BLaER1 (cell line): ENCODE measurements at regions not wholly inside any gene's neighbourhood (a gene's known extent, or its start where the extent isn't known, plus 50 kb on each side); places are given as distances from the start of the nearest gene placed in this dataset.

ENCODE experiments used
- H3K27ac ChIP-seq: shearing (Covaris generic); formaldehyde crosslinking; 2 replicates; pipeline ENCODE4 v1.8.1; 2022
- H3K27me3 ChIP-seq: shearing (Covaris generic); formaldehyde crosslinking; 2 replicates; pipeline ENCODE4 v1.8.1; 2022
- H3K36me3 ChIP-seq: shearing (Covaris generic); formaldehyde crosslinking; 2 replicates; pipeline ENCODE4 v1.8.1; 2022
- H3K4me1 ChIP-seq: shearing (Covaris generic); formaldehyde crosslinking; 2 replicates; pipeline ENCODE4 v1.8.1; 2022
- H3K4me2 ChIP-seq: shearing (Covaris generic); formaldehyde crosslinking; 2 replicates; pipeline ENCODE4 v1.8.1; 2022
- H3K4me3 ChIP-seq: shearing (Covaris generic); formaldehyde crosslinking; 2 replicates; pipeline ENCODE4 v1.8.1; 2022
- H3K9ac ChIP-seq: shearing (Covaris generic); formaldehyde crosslinking; 2 replicates; pipeline ENCODE4 v1.8.1; 2022
- H3K9me3 ChIP-seq: shearing (Covaris generic); formaldehyde crosslinking; 2 replicates; pipeline ENCODE4 v1.8.1; 2022
- H4K20me1 ChIP-seq: shearing (Covaris generic); formaldehyde crosslinking; 2 replicates; pipeline ENCODE4 v1.8.1; 2022
- Cebpa-rat ChIP-seq: shearing (Covaris generic); IDR thresholded peaks from 2 replicates; pipeline ENCODE4 v1.8.1; 2022

DNA sequence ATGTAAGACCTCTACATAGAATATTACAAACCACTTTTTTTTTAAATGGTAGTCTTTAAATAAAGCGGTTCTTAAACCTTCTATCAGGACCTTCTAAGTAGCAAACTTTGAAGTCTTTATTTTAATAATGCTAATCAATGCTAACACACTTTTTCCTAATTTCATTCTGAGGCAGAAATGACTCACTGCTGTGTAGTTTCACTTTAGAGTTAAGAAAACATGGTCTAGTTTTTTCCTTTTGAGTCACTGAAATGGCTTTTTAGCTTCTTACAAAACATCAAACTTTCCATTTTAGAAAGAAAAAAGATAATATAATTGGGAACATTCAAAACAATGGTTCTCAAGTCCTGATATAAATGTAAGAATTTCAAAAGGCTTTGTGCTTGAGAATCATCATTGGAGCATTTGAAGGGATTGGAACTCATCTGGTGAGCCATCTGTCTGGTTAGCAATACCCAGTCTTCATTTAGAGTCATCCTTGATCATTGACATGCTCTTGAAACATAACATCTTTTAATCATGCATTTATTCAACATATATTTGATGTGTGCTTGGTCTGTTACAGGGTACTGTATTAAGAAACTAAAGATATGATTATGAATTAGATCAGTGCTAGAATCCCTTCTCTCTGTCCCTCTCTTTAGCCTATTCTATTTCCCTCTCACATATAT, 258.3 kb upstream of the MON1B start:
- no peaks in the 10 kb centered on the region for H3K27me3 ChIP-seq
- H3K36me3 ChIP-seq: no peaks in the 10 kb centered on the region
- H3K9me3 ChIP-seq: no peaks in the 10 kb centered on the region
- H3K9ac ChIP-seq: no peak overlapping the region
- no peaks in the 10 kb centered on the region for H3K4me1 ChIP-seq
- TF ChIP-seq Cebpa-rat: no peak
- no peaks in the 10 kb centered on the region for H4K20me1 ChIP-seq
- H3K4me3 ChIP-seq: no peak overlapping the region
- no peak overlapping the region for H3K27ac ChIP-seq
- no peak overlapping the region for H3K4me2 ChIP-seq

DNA sequence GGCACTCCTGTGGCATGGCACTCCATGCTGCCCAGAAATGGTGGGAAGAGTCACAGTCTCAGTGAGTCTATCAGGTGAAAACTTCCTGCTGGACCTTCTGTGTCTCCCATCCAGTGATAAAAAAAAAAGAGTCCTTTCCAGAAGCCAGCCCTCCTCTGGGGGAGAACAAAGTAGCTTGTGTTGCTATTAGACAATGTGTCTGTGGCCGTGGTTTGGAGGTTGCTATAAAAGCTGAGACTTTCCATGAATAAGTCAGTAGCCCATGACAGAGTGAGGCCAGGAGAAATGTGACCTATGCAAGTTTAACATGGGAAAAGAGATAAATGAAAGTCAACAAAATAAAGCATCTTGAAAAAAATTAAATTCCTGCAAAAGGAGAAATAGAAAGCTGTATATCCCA, 250.7 kb upstream of the MON1B start:
- H3K4me1 ChIP-seq: no peaks in the 10 kb centered on the region
- no peak overlapping the region for H3K9ac ChIP-seq
- no peak overlapping the region for H3K4me3 ChIP-seq
- H3K27ac ChIP-seq: no peak overlapping the region
- no peaks in the 10 kb centered on the region for H3K9me3 ChIP-seq
- no peak for TF ChIP-seq Cebpa-rat
- H3K27me3 ChIP-seq: no peaks in the 10 kb centered on the region
- no peak overlapping the region for H3K4me2 ChIP-seq
- no peaks in the 10 kb centered on the region for H4K20me1 ChIP-seq
- no peaks in the 10 kb centered on the region for H3K36me3 ChIP-seq

DNA sequence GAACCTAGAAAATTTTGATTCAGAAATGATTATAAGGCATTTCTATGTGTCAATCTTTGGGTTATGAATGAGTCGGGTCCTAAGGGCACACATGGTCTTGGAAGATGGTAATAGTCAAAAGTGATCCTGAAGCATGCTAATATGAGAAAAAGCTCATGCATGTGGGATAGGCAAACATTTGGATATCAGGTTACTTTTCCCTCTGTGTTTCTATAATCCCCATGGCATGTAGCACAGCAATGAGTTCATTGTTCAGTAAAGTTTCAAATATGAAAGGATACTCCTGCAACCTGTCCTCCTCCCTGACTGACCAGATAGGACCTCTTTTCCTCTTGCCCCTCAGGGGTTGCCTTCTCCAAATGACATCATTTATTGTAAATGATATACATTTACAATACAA, 249.9 kb upstream of the MON1B start:
- no peaks in the 10 kb centered on the region for H3K36me3 ChIP-seq
- H3K4me3 ChIP-seq: no peak overlapping the region
- H3K9ac ChIP-seq: no peak overlapping the region
- H3K27ac ChIP-seq: no peak overlapping the region
- H3K4me1 ChIP-seq: no peaks in the 10 kb centered on the region
- H4K20me1 ChIP-seq: no peaks in the 10 kb centered on the region
- H3K9me3 ChIP-seq: no peaks in the 10 kb centered on the region
- no peaks in the 10 kb centered on the region for H3K27me3 ChIP-seq
- no peak overlapping the region for H3K4me2 ChIP-seq
- TF ChIP-seq Cebpa-rat: no peak

DNA sequence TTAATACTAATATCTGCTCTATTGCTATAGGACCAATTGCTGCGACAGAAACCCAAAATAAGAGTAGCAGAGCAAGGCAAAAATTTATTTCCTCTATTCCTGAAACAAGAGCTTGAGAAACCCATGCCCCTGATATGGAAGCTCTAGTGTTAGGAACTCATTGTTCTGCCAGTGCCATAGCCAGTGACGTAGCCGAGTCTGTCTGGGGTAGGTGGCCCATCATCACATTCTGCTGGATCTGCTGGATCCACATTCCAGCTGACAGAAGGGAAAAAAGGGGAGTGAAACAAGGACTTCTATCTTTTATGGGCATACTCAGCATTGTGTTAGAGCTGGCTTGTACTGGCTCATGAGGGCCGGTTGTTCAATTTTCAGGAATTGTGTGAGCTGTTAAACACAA, 248.9 kb upstream of the MON1B start:
- H3K27me3 ChIP-seq: no peaks in the 10 kb centered on the region

DNA sequence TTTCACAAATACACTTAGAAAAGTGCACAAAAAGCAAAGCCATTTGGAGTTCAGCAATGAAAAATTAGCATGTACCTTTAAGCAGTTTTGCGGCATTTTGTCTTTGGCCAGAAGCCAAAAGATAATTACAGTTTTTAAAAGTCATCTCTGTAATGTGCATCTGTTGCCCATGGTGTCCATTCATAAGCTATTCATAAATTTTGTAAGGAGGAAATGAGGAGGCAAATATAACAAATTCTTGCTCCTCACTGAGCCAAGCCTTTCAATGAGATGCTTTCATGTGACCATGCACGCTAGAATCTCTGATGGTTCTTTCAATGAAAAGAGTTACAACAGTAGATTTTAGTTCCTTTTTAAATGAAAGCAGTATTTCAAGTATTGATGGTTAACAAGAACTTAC, 247.1 kb upstream of the MON1B start:
- no peak overlapping the region for H3K4me2 ChIP-seq
- no peaks in the 10 kb centered on the region for H3K4me1 ChIP-seq
- no peak overlapping the region for H3K27ac ChIP-seq
- TF ChIP-seq Cebpa-rat: no peak
- no peaks in the 10 kb centered on the region for H4K20me1 ChIP-seq
- H3K4me3 ChIP-seq: no peak overlapping the region
- no peak overlapping the region for H3K9ac ChIP-seq
- H3K9me3 ChIP-seq: no peaks in the 10 kb centered on the region
- H3K27me3 ChIP-seq: no peaks in the 10 kb centered on the region
- H3K36me3 ChIP-seq: no peaks in the 10 kb centered on the region

More for the DNA sequence above, 248.9 kb upstream of the MON1B start:
- H3K4me2 ChIP-seq: no peak overlapping the region
- no peaks in the 10 kb centered on the region for H3K36me3 ChIP-seq
- no peak overlapping the region for H3K27ac ChIP-seq
- no peaks in the 10 kb centered on the region for H3K9me3 ChIP-seq
- TF ChIP-seq Cebpa-rat: no peak
- H3K4me3 ChIP-seq: no peak overlapping the region
- no peak overlapping the region for H3K9ac ChIP-seq
- no peaks in the 10 kb centered on the region for H4K20me1 ChIP-seq
- H3K4me1 ChIP-seq: no peaks in the 10 kb centered on the region

DNA sequence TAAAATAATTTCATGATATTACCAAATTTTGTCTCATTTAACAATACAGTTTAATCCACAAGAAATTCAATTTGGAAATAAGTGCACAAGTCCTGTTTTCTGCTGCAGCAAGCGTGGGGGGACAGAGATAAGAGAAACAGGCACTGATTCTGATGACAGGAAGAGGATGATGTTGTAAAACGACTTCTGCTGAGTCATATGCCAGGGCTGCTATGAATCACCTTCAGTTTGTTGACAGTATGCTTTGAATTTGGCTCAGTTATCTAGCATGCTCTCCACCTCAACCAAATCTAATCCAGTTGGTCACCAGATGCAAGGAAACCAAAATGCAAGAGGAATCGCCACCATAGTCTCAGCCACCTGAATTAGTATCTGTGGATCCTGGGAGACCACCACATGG, 244.1 kb upstream of the MON1B start:
- H3K27ac ChIP-seq: no peak overlapping the region
- H3K9me3 ChIP-seq: no peaks in the 10 kb centered on the region
- H3K27me3 ChIP-seq: no peaks in the 10 kb centered on the region
- H3K4me2 ChIP-seq: no peak overlapping the region
- no peak overlapping the region for H3K4me3 ChIP-seq
- H4K20me1 ChIP-seq: no peaks in the 10 kb centered on the region
- no peaks in the 10 kb centered on the region for H3K4me1 ChIP-seq
- no peak for TF ChIP-seq Cebpa-rat
- no peak overlapping the region for H3K9ac ChIP-seq
- H3K36me3 ChIP-seq: no peaks in the 10 kb centered on the region

DNA sequence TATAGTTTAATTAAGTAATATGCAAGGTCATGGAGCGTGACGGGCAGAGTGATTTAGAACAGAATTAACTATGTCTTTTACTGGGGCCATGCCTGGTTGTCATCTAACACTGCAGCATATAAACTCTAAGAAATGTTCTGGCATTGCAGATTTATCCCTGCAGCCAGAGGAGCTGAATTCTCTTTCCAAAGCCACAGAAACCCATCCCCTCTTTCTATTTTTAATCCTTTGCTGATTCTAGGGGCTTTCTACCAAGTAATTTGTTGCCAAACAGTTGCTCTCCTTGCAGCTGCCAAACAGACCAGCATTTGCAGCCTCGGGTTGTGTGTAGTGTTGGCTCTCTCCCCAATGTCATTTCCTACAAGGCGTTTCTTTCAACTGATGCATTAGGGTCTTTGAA, 243.2 kb upstream of the MON1B start:
- H3K4me3 ChIP-seq: no peak overlapping the region
- no peaks in the 10 kb centered on the region for H3K27me3 ChIP-seq
- no peak overlapping the region for H3K4me2 ChIP-seq
- H4K20me1 ChIP-seq: no peaks in the 10 kb centered on the region
- no peaks in the 10 kb centered on the region for H3K36me3 ChIP-seq
- no peak overlapping the region for H3K9ac ChIP-seq
- TF ChIP-seq Cebpa-rat: no peak
- H3K4me1 ChIP-seq: no peaks in the 10 kb centered on the region
- no peaks in the 10 kb centered on the region for H3K9me3 ChIP-seq
- no peak overlapping the region for H3K27ac ChIP-seq

DNA sequence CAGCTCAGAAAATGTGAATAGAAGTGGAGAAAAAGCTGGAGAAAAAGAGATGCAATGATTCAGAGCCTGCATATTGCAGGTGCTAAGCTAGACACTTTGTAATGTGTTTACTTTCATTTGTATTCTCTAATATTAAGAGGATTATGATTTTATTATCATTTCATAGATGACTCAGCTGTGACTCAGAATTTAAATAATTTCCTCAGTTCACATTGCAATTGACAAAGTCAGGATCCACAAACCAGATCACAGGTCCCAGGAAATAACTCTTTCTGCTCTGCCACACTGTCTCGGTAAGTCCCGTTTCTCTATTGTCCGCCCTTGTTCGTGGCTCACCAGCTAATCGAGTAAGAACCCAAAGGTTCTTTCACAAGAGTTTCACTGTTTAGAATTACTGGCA, 235.4 kb upstream of the MON1B start:
- Histone ChIP-seq H4K20me1 (no peaks in the 10 kb centered on the region), H3K36me3 (no peaks in the 10 kb centered on the region), H3K27ac (no peak overlapping the region), H3K27me3 (no peaks in the 10 kb centered on the region), H3K4me2 (no peak overlapping the region), H3K4me1 (no peaks in the 10 kb centered on the region), H3K9ac (no peak overlapping the region), H3K4me3 (no peak overlapping the region), H3K9me3 (peaks cover 12% of the 10 kb centered on the region; the same call in 1 of the 2 replicates)
- no peak for TF ChIP-seq Cebpa-rat

DNA sequence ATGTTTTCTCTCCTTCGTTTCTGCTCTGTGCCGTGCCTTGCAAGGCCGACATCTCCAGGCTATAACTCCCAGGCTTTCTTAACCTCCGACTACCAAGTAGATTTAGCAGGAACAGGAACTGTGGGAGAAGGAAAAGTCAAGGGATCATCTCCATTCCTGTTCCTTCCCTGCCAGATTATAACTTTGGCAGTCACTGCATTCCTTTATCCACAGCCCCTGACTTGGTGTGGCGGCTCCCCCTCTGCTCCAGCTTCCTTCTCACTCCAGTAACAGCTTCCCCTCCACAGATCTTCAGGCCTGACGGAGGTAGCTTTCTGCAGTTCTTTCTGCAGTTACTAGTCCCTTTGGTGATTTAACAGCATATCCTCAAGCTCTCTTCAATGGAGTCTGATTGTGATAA, 234.6 kb upstream of the MON1B start:
- no peaks in the 10 kb centered on the region for H3K4me1 ChIP-seq
- H3K4me2 ChIP-seq: no peak overlapping the region
- H3K36me3 ChIP-seq: no peaks in the 10 kb centered on the region
- H3K4me3 ChIP-seq: no peak overlapping the region
- no peaks in the 10 kb centered on the region for H3K27me3 ChIP-seq
- no peak overlapping the region for H3K27ac ChIP-seq
- no peaks in the 10 kb centered on the region for H4K20me1 ChIP-seq
- H3K9me3 ChIP-seq: peaks cover 12% of the 10 kb centered on the region; the same call in 1 of the 2 replicates
- H3K9ac ChIP-seq: no peak overlapping the region
- TF ChIP-seq Cebpa-rat: no peak

DNA sequence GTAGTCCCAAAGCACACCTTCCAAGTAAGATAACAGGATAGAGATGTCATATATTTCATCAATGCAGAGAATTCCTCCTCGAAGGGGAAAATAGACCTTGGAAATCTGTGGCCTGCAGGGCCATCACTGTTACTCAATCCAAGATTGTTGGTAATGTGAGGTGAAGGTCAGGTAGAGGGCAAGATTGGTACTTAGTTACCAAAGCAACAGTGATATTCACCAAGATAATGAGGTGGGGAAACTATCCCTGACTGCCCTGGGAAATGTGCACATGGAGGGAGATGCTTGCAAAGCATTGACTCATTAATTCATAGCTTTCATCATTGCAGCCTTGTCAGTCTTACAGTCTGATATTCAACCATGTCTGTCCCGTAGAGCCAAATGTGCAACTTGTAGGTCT, 234.1 kb upstream of the MON1B start:
- H3K36me3 ChIP-seq: no peaks in the 10 kb centered on the region
- no peak overlapping the region for H3K4me2 ChIP-seq
- H3K27me3 ChIP-seq: no peaks in the 10 kb centered on the region
- H3K9me3 ChIP-seq: peaks cover 12% of the 10 kb centered on the region; the same call in 1 of the 2 replicates
- H3K4me1 ChIP-seq: no peaks in the 10 kb centered on the region
- no peak overlapping the region for H3K27ac ChIP-seq
- no peak overlapping the region for H3K9ac ChIP-seq
- H3K4me3 ChIP-seq: no peak overlapping the region
- no peaks in the 10 kb centered on the region for H4K20me1 ChIP-seq
- no peak for TF ChIP-seq Cebpa-rat

DNA sequence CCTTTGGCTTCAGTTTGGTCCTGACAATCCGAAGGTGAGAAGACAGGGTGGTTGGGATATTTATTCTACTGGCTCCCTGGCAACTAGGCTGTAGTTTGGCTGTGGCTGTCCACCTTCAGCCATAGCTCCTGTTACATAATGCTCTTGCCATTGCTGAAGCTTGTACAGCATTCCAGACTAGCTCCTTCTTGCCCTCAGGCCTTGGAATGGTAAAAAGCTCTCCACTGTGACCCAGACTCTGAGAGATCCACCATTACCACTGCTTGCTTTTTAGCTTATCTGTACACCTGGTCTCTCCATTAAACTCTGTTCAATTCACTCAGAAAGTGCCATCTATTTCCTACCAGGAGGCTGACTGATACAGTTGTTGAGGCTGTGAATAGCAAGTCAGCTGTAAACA, 231.8 kb upstream of the MON1B start:
- Histone ChIP-seq H3K9ac (no peak overlapping the region), H3K4me1 (no peaks in the 10 kb centered on the region), H3K4me2 (no peak overlapping the region), H3K9me3 (peaks cover 12% of the 10 kb centered on the region; the same call in 1 of the 2 replicates), H4K20me1 (no peaks in the 10 kb centered on the region), H3K4me3 (no peak overlapping the region), H3K36me3 (no peaks in the 10 kb centered on the region), H3K27ac (no peak overlapping the region), H3K27me3 (no peaks in the 10 kb centered on the region)
- TF ChIP-seq Cebpa-rat: no peak
